ENCODE measurements at regions not wholly inside any gene's neighbourhood (a gene's known extent, or its start where the extent isn't known, plus 50 kb on each side); places are given as distances from the start of the nearest gene placed in this dataset.

GRCh38 chr18:77919923-77920322 is 670.3 kb downstream of the GALR1 start:
- TF ChIP-seq, protein P1, sequence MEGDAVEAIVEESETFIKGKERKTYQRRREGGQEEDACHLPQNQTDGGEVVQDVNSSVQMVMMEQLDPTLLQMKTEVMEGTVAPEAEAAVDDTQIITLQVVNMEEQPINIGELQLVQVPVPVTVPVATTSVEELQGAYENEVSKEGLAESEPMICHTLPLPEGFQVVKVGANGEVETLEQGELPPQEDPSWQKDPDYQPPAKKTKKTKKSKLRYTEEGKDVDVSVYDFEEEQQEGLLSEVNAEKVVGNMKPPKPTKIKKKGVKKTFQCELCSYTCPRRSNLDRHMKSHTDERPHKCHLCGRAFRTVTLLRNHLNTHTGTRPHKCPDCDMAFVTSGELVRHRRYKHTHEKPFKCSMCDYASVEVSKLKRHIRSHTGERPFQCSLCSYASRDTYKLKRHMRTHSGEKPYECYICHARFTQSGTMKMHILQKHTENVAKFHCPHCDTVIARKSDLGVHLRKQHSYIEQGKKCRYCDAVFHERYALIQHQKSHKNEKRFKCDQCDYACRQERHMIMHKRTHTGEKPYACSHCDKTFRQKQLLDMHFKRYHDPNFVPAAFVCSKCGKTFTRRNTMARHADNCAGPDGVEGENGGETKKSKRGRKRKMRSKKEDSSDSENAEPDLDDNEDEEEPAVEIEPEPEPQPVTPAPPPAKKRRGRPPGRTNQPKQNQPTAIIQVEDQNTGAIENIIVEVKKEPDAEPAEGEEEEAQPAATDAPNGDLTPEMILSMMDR (IDR thresholded peaks at IDR 0.05), result no peak
- no peak for TF ChIP-seq EP300 (IDR thresholded peaks at IDR 0.05; ENCODE audit: low read depth)
- no peak for TF ChIP-seq POLR2A (IDR thresholded peaks at IDR 0.05)
- TF ChIP-seq POLR2AphosphoS5 (IDR thresholded peaks at IDR 0.05), result no peak
